ENCODE measurements at regions not wholly inside any gene's neighbourhood (a gene's known extent, or its start where the extent isn't known, plus 50 kb on each side); places are given as distances from the start of the nearest gene placed in this dataset.

- Histone ChIP-seq H3K9ac (ENCODE audit: low read depth in 1 of 2, low read length in 2 of 2) (no peak overlapping the region), H3K4me3 (ENCODE audit: low read depth in 1 of 3, low read length in 3 of 3) (no peak overlapping the region), H3K27me3 (ENCODE audit: control insufficient read depth in 4 of 4, insufficient read depth in 4 of 4, low read length in 3 of 4) (no peaks in the 10 kb centered on the region), H3K36me3 (ENCODE audit: control insufficient read depth in 4 of 4, insufficient read depth in 3 of 4, low read depth in 1 of 4, low read length in 3 of 4) (no peaks in the 10 kb centered on the region), H3K4me1 (ENCODE audit: control insufficient read depth in 4 of 4, insufficient read depth in 4 of 4, low read length in 3 of 4) (peaks cover 2 to 21% (median 15%) of the 10 kb centered on the region in 4 donors), H3K27ac (ENCODE audit: low read depth in 1 of 2, low read length in 2 of 2) (no peak overlapping the region), H3K9me3 (ENCODE audit: control insufficient read depth in 4 of 4, low read length in 3 of 4) (no peaks in the 10 kb centered on the region)
- DNase-seq (ENCODE audit: low spot score), result no peak
- 77% methylated on average over 7 of the region's 7 CpGs for WGBS
- TF ChIP-seq SP1 (IDR thresholded peaks at IDR 0.05) (no peak), RAD21 (IDR thresholded peaks at IDR 0.05) (no peak), HNF4A (conservative IDR thresholded peaks at IDR 0.05) (peak; percentile 62 to 69), REST (IDR thresholded peaks at IDR 0.05) (no peak), FOXA2 (IDR thresholded peaks at IDR 0.05) (no peak), ATF3 (IDR thresholded peaks at IDR 0.05) (no peak), RXRA (IDR thresholded peaks at IDR 0.05) (no peak)
These were observed 143.5 kb upstream of the TBX3 start for GRCh38 chr12:114827461-114827860.

GRCh38 chr12:114826244-114826643, 142.3 kb upstream of the TBX3 start:
- H3K9ac ChIP-seq (ENCODE audit: low read depth in 1 of 2, low read length in 2 of 2), result no peak overlapping the region
- H3K4me3 ChIP-seq (ENCODE audit: low read depth in 1 of 3, low read length in 3 of 3), result no peak overlapping the region
- 33% methylated on average over 5 of the region's 5 CpGs for WGBS
- no peaks in the 10 kb centered on the region for H3K9me3 ChIP-seq (ENCODE audit: control insufficient read depth in 4 of 4, low read length in 3 of 4)
- H3K36me3 ChIP-seq (ENCODE audit: control insufficient read depth in 4 of 4, insufficient read depth in 3 of 4, low read depth in 1 of 4, low read length in 3 of 4), result no peaks in the 10 kb centered on the region
- no peak for DNase-seq (ENCODE audit: low spot score)
- peaks cover 2 to 21% (median 15%) of the 10 kb centered on the region in 4 donors for H3K4me1 ChIP-seq (ENCODE audit: control insufficient read depth in 4 of 4, insufficient read depth in 4 of 4, low read length in 3 of 4)
- no peaks in the 10 kb centered on the region for H3K27me3 ChIP-seq (ENCODE audit: control insufficient read depth in 4 of 4, insufficient read depth in 4 of 4, low read length in 3 of 4)
- no peak for TF ChIP-seq FOXA1 (IDR thresholded peaks at IDR 0.05)
- no peak for TF ChIP-seq GABPA (IDR thresholded peaks at IDR 0.05 in 1 of 2, conservative IDR thresholded peaks at IDR 0.05 in 1 of 2)
- peak in 1 of 2 donors; percentile 65 for TF ChIP-seq JUND (IDR thresholded peaks at IDR 0.05)
- TF ChIP-seq YY1 (IDR thresholded peaks at IDR 0.05), result no peak
- TF ChIP-seq CTCF (IDR thresholded peaks at IDR 0.05; ENCODE audit: low read depth, low read length, missing input control), result no peak
- TF ChIP-seq HNF4G (IDR thresholded peaks at IDR 0.05), result peak; percentile 79
- no peak for TF ChIP-seq ATF3 (IDR thresholded peaks at IDR 0.05)
- TF ChIP-seq SP1 (IDR thresholded peaks at IDR 0.05), result peak; percentile 89
- no peak for TF ChIP-seq TAF1 (conservative IDR thresholded peaks at IDR 0.05)
- peak in 1 of 2 donors; percentile 30 for TF ChIP-seq EGR1 (IDR thresholded peaks at IDR 0.05; ENCODE audit: low read depth in 2 of 2)
- peak; percentile 28 for TF ChIP-seq ZBTB33 (IDR thresholded peaks at IDR 0.05)
- peak; percentile 91 to 93 for TF ChIP-seq RXRA (IDR thresholded peaks at IDR 0.05)
- TF ChIP-seq MAX (IDR thresholded peaks at IDR 0.05), result peak; percentile 33
- TF ChIP-seq NR2F2 (IDR thresholded peaks at IDR 0.05), result peak; percentile 71
- TF ChIP-seq FOXA2 (IDR thresholded peaks at IDR 0.05), result no peak
- peak; percentile 36 to 56 for TF ChIP-seq RAD21 (IDR thresholded peaks at IDR 0.05)
- TF ChIP-seq HNF4A (conservative IDR thresholded peaks at IDR 0.05), result peak; percentile 94
- H3K27ac ChIP-seq (ENCODE audit: low read depth in 1 of 2, low read length in 2 of 2), result peak overlapping the region in 1 of 2 donors; percentile 66

Measured in liver (tissue), 8 donors.